ENCODE measurements at regions not wholly inside any gene's neighbourhood (a gene's known extent, or its start where the extent isn't known, plus 50 kb on each side); places are given as distances from the start of the nearest gene placed in this dataset.

GRCh38 chr12:90335566-90335965 is 619.4 kb downstream of the CCER1 start:
- no peak overlapping the region for H2AFZ ChIP-seq (ENCODE audit: low read length, unreplicated experiment)
- H3K4me1 ChIP-seq (ENCODE audit: control insufficient read depth, insufficient read depth, low read length, unreplicated experiment) = peaks cover 12% of the 10 kb centered on the region
- H3K27me3 ChIP-seq (ENCODE audit: insufficient read depth, low read length) = no peaks in the 10 kb centered on the region
- H3K79me2 ChIP-seq (ENCODE audit: control insufficient read depth, insufficient read depth, low read length, unreplicated experiment) = no peaks in the 10 kb centered on the region
- no peaks in the 10 kb centered on the region for H3K36me3 ChIP-seq (ENCODE audit: insufficient read depth, low read length)
- no peak overlapping the region for H3K4me3 ChIP-seq (ENCODE audit: low read depth, low read length)
- no peak overlapping the region for H3K27ac ChIP-seq (ENCODE audit: low read depth, low read length)

DNA sequence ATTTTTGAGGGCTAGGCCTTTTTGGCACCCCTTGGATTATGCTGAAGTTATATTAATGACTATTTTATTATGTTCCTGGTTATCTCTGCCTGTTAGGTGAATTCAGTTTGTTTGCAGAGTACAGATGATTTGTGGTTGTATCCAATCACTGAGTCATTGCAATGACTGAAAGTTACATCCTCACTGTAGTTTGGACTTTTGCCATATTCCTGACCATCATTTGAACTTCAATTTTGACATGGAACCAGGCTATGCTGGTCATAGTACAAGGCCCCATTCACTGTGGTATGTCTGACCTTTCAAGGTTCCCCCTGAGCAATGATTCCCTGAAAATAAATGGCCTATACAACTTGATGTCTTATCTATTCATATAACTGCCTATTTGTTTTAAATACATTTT is 621.0 kb downstream of the CCER1 start:
- Histone ChIP-seq H2AFZ (ENCODE audit: low read length, unreplicated experiment) (no peak overlapping the region), H3K27ac (ENCODE audit: low read depth, low read length) (no peak overlapping the region), H3K36me3 (ENCODE audit: insufficient read depth, low read length) (no peaks in the 10 kb centered on the region), H3K4me1 (ENCODE audit: control insufficient read depth, insufficient read depth, low read length, unreplicated experiment) (peaks cover 12% of the 10 kb centered on the region), H3K79me2 (ENCODE audit: control insufficient read depth, insufficient read depth, low read length, unreplicated experiment) (no peaks in the 10 kb centered on the region), H3K27me3 (ENCODE audit: insufficient read depth, low read length) (no peaks in the 10 kb centered on the region), H3K4me3 (ENCODE audit: low read depth, low read length) (no peak overlapping the region)

- Histone ChIP-seq H3K27ac (ENCODE audit: low read depth, low read length) (no peak overlapping the region), H3K4me1 (ENCODE audit: control insufficient read depth, insufficient read depth, low read length, unreplicated experiment) (peaks cover 12% of the 10 kb centered on the region), H3K36me3 (ENCODE audit: insufficient read depth, low read length) (no peaks in the 10 kb centered on the region), H3K4me3 (ENCODE audit: low read depth, low read length) (no peak overlapping the region), H3K79me2 (ENCODE audit: control insufficient read depth, insufficient read depth, low read length, unreplicated experiment) (no peaks in the 10 kb centered on the region), H2AFZ (ENCODE audit: low read length, unreplicated experiment) (no peak overlapping the region), H3K27me3 (ENCODE audit: insufficient read depth, low read length) (no peaks in the 10 kb centered on the region)
Observed at GRCh38 chr12:90333424-90333823, 621.6 kb downstream of the CCER1 start.

GRCh38 chr12:90331821-90332220 is 623.2 kb downstream of the CCER1 start:
- H3K36me3 ChIP-seq (ENCODE audit: insufficient read depth, low read length) = no peaks in the 10 kb centered on the region
- no peak overlapping the region for H2AFZ ChIP-seq (ENCODE audit: low read length, unreplicated experiment)
- no peak overlapping the region for H3K4me3 ChIP-seq (ENCODE audit: low read depth, low read length)
- H3K27me3 ChIP-seq (ENCODE audit: insufficient read depth, low read length) = no peaks in the 10 kb centered on the region
- H3K4me1 ChIP-seq (ENCODE audit: control insufficient read depth, insufficient read depth, low read length, unreplicated experiment) = peaks cover 12% of the 10 kb centered on the region
- H3K27ac ChIP-seq (ENCODE audit: low read depth, low read length) = no peak overlapping the region
- H3K79me2 ChIP-seq (ENCODE audit: control insufficient read depth, insufficient read depth, low read length, unreplicated experiment) = no peaks in the 10 kb centered on the region

DNA sequence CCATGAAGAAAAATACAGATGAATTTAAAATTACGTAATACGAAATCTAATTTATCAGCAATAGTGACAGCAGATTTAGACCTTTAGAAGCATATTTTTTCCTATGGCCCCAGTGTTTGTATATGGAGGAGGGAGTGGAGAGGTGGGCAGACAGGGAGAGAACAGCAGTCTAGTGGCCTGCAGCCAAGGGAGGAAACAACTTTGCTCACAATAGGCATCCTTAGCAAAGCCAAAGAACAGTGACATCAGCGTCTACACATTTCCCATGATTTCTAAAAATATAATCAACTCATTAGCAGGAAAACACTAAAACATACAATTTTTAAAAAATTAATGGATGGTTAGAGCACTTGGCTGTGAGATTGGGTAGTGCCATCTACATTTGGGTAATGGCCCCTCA is 622.6 kb upstream of the ATP2B1 start:
- H3K4me1 ChIP-seq (ENCODE audit: control insufficient read depth, insufficient read depth, low read length, unreplicated experiment) = peaks cover 12% of the 10 kb centered on the region
- H3K36me3 ChIP-seq (ENCODE audit: insufficient read depth, low read length) = no peaks in the 10 kb centered on the region
- no peaks in the 10 kb centered on the region for H3K79me2 ChIP-seq (ENCODE audit: control insufficient read depth, insufficient read depth, low read length, unreplicated experiment)
- H3K4me3 ChIP-seq (ENCODE audit: low read depth, low read length) = no peak overlapping the region
- no peak overlapping the region for H3K27ac ChIP-seq (ENCODE audit: low read depth, low read length)
- no peaks in the 10 kb centered on the region for H3K27me3 ChIP-seq (ENCODE audit: insufficient read depth, low read length)
- H2AFZ ChIP-seq (ENCODE audit: low read length, unreplicated experiment) = no peak overlapping the region

GRCh38 chr12:90327793-90328743 is 619.4 kb upstream of the ATP2B1 start:
- Histone ChIP-seq H3K4me1 (ENCODE audit: control insufficient read depth, insufficient read depth, low read length, unreplicated experiment) (no peaks in the 10 kb centered on the region), H3K36me3 (ENCODE audit: insufficient read depth, low read length) (no peaks in the 10 kb centered on the region), H3K27ac (ENCODE audit: low read depth, low read length) (no peak overlapping the region), H2AFZ (ENCODE audit: low read length, unreplicated experiment) (no peak overlapping the region), H3K27me3 (ENCODE audit: insufficient read depth, low read length) (no peaks in the 10 kb centered on the region), H3K4me3 (ENCODE audit: low read depth, low read length) (no peak overlapping the region), H3K79me2 (ENCODE audit: control insufficient read depth, insufficient read depth, low read length, unreplicated experiment) (no peaks in the 10 kb centered on the region)

GRCh38 chr12:90323217-90323616 is 614.6 kb upstream of the ATP2B1 start:
- Histone ChIP-seq H3K27me3 (ENCODE audit: insufficient read depth, low read length) (no peaks in the 10 kb centered on the region), H2AFZ (ENCODE audit: low read length, unreplicated experiment) (no peak overlapping the region), H3K4me3 (ENCODE audit: low read depth, low read length) (no peak overlapping the region), H3K4me1 (ENCODE audit: control insufficient read depth, insufficient read depth, low read length, unreplicated experiment) (peaks cover 5% of the 10 kb centered on the region), H3K36me3 (ENCODE audit: insufficient read depth, low read length) (no peaks in the 10 kb centered on the region), H3K27ac (ENCODE audit: low read depth, low read length) (no peak overlapping the region), H3K79me2 (ENCODE audit: control insufficient read depth, insufficient read depth, low read length, unreplicated experiment) (no peaks in the 10 kb centered on the region)

DNA sequence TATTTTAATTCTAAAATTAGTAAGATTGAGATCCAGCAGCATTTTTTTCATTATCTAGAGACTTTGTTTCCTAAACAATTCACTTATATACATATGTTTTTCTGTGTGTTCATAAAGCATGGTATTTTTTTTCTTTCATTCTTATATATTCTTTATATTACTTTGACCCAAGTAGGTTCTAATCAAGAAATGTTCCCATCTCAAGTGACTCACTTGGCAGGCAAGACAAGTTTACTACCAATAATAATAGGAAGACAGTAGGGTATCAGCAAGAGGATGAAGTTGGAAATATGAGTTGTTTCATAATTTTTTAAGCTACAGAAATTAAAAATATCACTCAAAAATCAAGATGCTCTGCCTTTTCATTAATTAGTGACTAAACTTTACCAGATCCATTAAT is 613.4 kb upstream of the ATP2B1 start:
- Histone ChIP-seq H3K4me1 (ENCODE audit: control insufficient read depth, insufficient read depth, low read length, unreplicated experiment) (peaks cover 5% of the 10 kb centered on the region), H3K27ac (ENCODE audit: low read depth, low read length) (no peak overlapping the region), H3K4me3 (ENCODE audit: low read depth, low read length) (no peak overlapping the region), H3K27me3 (ENCODE audit: insufficient read depth, low read length) (no peaks in the 10 kb centered on the region), H3K79me2 (ENCODE audit: control insufficient read depth, insufficient read depth, low read length, unreplicated experiment) (no peaks in the 10 kb centered on the region), H2AFZ (ENCODE audit: low read length, unreplicated experiment) (no peak overlapping the region), H3K36me3 (ENCODE audit: insufficient read depth, low read length) (no peaks in the 10 kb centered on the region)

DNA sequence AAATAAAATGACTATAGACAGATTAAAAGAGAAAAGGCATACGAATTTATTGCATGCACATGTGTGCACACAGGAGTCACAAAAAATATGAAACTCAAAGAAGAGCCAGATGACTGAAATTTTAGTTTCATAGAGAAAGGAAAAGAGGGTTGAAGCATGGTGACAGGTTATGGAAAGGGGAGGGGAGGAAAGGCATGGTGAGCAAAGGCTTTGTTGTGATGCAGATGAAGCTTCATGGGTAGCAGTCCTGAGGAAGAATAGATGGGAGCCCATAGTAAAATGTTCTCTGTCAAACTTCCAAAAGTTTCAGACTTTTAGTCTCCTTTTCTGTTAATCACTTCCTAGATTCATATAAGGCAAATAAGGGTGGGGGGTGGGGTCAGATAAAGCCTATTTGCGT is 612.7 kb upstream of the ATP2B1 start:
- Histone ChIP-seq H3K4me1 (ENCODE audit: control insufficient read depth, insufficient read depth, low read length, unreplicated experiment) (peaks cover 5% of the 10 kb centered on the region), H3K36me3 (ENCODE audit: insufficient read depth, low read length) (no peaks in the 10 kb centered on the region), H3K27ac (ENCODE audit: low read depth, low read length) (no peak overlapping the region), H3K4me3 (ENCODE audit: low read depth, low read length) (no peak overlapping the region), H2AFZ (ENCODE audit: low read length, unreplicated experiment) (no peak overlapping the region), H3K27me3 (ENCODE audit: insufficient read depth, low read length) (no peaks in the 10 kb centered on the region), H3K79me2 (ENCODE audit: control insufficient read depth, insufficient read depth, low read length, unreplicated experiment) (no peaks in the 10 kb centered on the region)

DNA sequence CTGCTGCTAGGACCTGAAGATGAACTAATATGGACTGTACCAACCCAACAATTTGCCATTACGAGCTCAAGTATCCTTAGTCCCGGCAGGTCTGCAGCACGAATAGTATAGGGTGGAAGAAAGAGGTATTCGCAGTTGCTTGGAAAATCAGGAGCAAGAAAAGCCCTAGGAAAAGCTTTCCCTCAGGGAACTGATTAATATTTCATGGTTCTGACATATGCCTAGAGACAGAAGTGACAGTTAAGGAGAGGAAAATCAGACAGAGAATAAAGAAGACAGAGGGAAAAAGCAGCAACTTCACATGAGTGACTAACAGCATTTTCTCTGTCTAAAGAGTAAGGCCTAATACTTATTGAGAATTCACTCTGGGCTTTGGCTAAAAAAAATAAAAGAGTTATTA is 602.9 kb upstream of the ATP2B1 start:
- H3K4me1 ChIP-seq (ENCODE audit: control insufficient read depth, insufficient read depth, low read length, unreplicated experiment) = no peaks in the 10 kb centered on the region
- no peaks in the 10 kb centered on the region for H3K27me3 ChIP-seq (ENCODE audit: insufficient read depth, low read length)
- H3K36me3 ChIP-seq (ENCODE audit: insufficient read depth, low read length) = no peaks in the 10 kb centered on the region

DNA sequence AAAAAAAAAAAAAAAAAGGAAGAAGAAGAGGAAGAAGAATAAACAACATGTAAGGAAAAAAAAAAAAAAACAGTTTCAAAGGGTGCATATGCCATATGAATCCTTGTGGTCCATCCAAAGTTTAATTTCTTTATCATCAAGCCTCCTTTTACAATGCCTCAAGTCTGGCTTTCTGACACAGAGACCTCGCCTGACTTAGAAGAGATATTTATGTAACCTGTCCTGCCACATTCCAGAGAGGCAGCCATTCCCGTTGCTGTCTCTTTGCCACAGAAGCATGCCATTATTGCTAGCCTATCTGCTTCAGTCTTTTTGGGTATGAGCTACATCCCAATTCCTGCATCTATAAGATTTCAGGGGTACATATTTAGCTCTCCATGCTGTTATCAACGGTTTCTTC is 596.7 kb upstream of the ATP2B1 start:
- Histone ChIP-seq H2AFZ (ENCODE audit: low read length, unreplicated experiment) (no peak overlapping the region), H3K27me3 (ENCODE audit: insufficient read depth, low read length) (no peaks in the 10 kb centered on the region), H3K4me3 (ENCODE audit: low read depth, low read length) (no peak overlapping the region), H3K36me3 (ENCODE audit: insufficient read depth, low read length) (no peaks in the 10 kb centered on the region), H3K4me1 (ENCODE audit: control insufficient read depth, insufficient read depth, low read length, unreplicated experiment) (no peaks in the 10 kb centered on the region), H3K79me2 (ENCODE audit: control insufficient read depth, insufficient read depth, low read length, unreplicated experiment) (no peaks in the 10 kb centered on the region), H3K27ac (ENCODE audit: low read depth, low read length) (no peak overlapping the region)

More for the DNA sequence above, 602.9 kb upstream of the ATP2B1 start:
- Histone ChIP-seq H3K79me2 (ENCODE audit: control insufficient read depth, insufficient read depth, low read length, unreplicated experiment) (no peaks in the 10 kb centered on the region), H3K4me3 (ENCODE audit: low read depth, low read length) (no peak overlapping the region), H2AFZ (ENCODE audit: low read length, unreplicated experiment) (no peak overlapping the region), H3K27ac (ENCODE audit: low read depth, low read length) (no peak overlapping the region)
